HG03460 (cell line): ENCODE measurements at regions not wholly inside any gene's neighbourhood (a gene's known extent, or its start where the extent isn't known, plus 50 kb on each side); places are given as distances from the start of the nearest gene placed in this dataset.
"Not testable (repeated sequence)": the region's sequence is repeated elsewhere in the genome, so short reads cannot be mapped to it uniquely, and the experiment has no call there.

Experiments used
- ATAC-seq: cut with Tn5 transposase; IDR thresholded peaks from one replicate; pipeline ENCODE4 v1.9.1; 2021; ENCODE audit not compliant: unreplicated experiment

DNA sequence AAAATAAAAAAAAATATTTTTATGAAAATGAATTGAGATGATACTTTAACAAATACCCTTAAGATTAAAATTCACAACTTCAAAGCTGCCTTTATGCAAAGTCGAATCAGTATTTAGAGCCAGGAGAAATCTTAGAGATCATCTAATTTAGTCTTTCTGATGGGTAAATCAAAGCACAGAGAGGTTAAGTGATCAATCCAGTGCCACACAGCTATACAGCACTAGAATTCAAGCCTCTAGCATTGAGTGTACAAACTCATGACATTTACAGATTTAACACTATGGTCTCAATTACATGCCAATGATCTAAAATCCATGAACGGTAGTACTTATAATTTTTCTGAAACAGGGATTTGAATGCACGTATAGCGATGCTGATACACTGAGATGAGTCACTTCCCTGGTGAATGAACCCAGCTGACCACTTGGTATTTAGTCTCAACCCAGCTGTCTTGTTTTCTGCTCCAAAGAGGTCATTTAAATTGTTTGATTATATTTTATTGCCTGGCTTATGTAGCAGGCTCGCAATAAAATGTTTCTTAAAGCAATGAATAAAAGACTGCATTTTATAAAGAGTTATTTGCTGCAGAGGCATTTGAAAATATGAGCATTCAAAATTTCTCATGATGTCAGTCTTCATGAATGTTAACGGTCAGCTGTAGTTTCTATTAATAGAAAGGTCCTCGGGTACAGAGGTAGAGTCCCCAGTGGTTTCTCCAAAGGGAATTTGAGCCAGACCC, 152.4 kb upstream of the PRICKLE1 start:
- no peak for ATAC-seq

DNA sequence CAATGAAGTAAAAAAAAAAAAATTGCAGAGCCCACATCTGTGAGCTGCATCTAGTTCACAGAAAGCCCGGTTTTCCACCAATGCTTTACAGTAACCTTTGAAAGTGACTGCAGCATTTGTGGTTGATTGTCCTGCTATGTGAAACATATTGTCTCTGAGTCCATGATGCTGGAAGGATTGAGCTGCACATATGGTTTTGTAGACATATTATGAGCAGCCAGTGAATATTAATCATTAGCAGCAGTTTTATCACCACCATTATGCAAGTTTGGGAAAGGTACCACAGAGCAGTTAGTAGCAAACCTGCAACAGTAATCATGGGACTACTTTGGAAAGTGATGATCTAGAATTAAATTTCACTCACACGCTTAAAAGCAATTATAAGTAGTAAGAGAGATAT, 151.5 kb upstream of the PRICKLE1 start:
- ATAC-seq: no peak

DNA sequence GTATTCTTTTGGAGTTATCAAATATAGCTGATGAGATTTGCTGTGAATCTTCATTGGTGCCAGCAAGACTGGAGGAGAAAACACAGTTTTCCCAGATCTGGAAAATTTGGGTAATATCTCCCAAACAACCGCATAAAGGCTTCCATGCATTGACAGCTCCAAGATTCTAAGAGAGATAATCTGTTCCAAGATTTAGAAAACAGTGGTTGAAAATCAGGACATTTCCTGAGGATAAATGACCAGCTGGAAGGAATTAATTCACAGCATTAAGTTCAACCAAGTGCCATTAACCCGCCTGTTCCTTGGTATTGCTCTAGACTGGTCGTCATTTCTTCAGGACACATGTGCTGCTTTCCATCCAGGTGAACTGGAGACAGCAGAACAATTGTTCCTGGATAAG, 147.9 kb upstream of the PRICKLE1 start:
- ATAC-seq: no peak

DNA sequence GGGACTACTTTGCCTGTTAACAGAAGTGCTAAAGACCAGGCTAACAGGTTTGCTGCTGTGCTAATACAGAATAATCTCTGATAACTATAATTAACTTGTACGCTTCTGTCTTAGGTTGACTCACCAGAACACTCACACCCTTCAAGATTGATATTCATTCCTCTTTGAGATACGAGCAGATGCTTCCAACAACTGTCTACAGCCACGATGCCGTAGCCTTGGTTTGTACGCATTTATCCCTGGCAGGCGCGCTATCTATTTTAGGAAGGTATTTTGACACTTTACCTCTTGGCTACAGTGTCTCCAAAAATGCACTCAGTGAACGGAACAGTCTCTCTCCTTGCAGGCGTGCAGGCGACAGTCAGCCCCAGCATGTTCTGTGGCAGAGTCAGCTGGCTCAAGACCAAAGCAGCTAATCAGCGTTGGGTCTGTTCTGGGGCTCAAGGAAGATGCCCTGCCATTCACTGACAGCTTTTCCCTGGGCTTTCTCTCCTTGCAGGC, 146.4 kb upstream of the PRICKLE1 start:
- ATAC-seq: no peak

DNA sequence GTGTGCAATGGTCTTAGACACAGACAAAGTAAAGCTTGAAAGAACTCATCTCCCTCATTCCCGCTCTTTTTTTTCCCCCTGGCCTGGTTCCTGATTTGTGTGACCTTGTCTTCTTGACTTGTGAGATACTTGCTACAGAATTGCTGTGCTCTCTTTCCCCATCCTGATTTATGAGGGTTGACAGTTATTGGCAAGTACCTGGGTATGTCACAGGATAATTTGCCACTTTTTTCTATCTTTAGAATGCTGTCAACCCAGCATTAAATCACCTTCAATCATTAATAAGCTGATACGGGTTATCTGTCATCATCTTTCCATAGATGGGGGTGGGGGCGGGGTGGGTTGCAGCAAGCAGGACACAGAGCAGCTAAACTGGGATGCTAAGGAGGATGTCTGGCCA, 144.4 kb upstream of the PRICKLE1 start:
- ATAC-seq: no peak

DNA sequence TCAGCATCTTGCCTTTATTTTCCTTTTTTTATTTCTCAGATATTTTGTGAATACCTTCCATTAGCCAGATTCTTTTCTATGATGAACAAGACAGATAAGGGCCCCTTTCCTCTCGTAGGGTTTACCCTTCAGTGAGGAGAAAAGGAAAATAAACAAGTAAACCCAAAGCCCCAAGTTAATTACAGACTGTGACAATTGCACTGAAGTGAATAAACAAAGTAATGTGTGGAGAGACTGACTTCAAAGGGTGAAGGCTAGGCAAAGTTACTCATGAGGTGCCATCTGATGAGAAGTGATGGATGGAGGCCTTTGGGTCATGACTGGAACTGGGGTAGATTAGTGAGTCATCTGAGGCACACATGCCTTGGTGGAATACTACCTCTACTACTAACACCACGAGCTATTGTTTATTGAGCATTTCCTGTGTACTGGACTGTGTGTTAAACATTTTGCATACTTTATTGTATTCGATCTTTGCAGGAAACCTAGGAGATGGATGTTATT, 143.4 kb upstream of the PRICKLE1 start:
- no peak for ATAC-seq

DNA sequence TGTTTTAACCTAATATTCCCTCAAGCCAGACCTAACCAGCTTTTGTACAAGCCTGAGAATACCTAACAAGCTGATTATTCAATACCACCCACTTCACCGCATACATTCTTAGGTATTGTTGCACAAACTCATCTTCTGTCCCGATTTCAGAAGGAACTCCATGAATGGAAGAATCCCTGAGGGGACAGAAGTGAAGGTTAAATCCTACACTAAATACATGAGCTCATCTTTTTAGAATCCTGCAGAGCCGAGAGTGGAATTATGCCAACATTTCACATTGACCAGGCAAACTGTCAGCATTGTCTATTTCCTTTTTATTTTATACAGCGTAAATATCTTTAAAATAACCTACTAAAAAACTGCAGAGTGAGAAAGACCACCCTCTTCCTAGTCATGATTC, 140.7 kb upstream of the PRICKLE1 start:
- no peak for ATAC-seq

DNA sequence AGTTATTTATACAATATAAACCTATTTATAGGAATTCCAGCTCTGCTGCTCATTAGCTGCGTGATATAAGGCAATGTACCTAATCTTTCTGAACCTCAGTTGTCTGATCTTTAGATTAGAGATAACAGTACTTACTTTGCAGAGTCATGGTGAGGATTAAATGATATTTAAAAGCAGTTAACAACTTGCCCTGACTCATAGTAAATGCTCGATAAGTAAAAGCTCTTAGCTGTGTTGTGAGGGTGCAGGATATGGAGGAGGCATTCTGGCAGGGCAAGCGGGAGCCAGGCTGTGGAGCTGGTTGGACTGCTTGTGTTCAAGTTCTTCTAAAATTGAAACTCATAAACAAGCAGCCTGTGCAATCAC, 140.0 kb upstream of the PRICKLE1 start:
- ATAC-seq: no peak

DNA sequence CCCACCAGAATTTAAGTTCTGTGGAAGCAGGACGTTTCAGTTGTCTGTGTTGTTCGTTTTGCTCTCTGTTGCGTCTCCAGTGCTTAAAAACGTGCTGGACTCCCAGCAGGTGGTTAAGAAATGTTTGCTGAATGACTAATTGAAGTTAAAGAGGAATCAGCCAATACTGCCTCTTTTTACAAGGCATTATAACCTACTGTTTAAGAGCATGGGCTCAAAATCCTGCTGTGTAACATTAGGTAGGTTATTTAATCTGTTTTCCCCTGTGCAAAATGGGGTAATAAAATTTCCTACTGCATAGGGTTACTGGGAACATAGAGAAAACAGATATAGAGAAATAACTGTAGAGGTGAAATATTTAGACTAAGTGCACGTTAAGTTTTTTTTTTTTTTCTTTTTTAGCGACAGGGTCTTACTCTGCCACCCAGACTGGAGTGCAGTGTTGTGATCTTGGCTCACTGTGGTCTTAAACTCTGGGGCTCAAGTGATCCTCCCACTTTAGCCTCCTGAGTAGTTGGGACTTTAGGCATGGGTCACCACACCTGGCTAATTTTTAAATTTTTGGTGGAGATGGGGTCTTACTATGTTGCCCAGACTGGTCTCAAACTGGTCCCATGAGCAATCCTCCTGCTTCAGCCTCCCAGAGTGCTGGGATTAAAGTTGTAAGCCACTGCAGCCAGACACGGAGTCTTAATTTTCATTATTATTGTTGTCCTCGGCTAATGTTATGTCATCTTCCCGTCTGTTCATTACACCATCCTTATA, 139.4 kb upstream of the PRICKLE1 start:
- ATAC-seq: no peak

DNA sequence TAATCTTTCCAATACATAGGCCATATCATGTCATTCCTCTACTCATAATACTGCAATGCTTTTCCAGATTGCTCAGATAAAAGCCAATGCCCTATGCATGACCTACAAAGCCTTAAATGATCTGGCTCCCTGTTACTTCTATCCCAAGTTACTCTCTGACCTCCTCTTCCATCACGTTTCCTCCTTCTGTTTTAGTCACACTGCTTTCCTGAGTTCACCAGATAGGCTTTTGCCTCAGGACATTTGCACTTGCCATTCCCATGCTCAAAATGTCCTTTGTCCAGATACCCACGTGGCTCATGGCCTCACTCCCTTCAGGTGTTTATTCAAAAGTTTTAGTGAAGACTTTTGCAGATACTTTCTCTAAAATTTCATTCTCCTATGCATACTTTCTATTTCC, 138.7 kb upstream of the PRICKLE1 start:
- ATAC-seq: no peak

DNA sequence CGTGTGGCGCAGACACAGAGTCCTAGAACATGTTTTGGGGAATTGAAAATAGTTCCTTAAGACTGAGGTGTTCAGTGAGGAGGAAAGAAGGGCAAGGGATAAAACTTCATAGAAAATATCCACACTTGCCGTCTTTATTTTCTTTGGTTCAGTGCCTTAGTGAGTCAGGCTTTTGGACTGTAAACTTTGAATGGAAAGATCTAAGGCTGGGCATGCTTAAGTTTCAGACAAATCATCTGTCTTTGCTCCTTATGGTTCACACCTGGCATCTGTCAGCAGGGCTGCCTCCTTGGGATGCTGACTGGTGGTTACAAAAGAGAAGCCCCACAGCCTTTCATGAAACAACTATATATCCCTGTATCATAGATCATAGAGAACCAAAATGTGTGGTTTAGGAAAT, 136.3 kb upstream of the PRICKLE1 start:
- ATAC-seq: no peak

DNA sequence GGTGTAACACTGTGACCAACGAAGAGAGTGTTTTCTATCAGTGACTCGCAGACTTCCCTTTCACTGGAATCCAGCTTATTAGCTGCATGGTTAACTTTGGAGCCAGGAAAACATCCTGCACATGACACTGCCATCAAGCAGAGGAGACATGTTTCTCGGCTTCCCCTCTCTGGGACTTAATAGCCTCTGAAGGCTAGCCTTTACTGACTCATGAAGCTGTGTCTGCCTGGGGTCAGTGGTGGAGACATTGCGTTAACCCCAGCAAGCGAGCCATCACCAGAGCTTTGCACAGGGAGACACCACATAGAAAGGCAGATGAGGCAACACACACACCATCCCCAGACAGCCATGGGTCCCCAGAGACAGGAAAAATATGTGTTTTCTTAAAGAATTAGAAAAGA, 126.9 kb upstream of the PRICKLE1 start:
- ATAC-seq: no peak

DNA sequence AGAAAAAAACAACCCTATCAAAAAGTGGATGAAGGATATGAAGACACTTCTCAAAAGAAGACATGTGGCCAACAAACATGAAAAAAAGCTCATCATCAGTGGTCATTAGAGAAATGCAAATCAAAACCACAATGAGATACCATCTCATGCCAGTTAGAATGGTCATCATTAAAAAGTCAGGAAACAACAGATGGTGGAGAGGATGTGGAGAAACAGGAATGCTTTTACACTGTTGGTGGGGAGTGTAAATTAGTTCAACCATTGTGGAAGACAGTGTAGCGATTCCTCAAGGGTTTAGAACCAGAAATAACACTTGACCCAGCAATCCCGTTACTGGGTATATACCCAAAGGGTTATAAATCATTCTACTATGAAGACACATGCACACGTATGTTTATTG, 124.0 kb upstream of the PRICKLE1 start:
- ATAC-seq: not testable (repeated sequence)

DNA sequence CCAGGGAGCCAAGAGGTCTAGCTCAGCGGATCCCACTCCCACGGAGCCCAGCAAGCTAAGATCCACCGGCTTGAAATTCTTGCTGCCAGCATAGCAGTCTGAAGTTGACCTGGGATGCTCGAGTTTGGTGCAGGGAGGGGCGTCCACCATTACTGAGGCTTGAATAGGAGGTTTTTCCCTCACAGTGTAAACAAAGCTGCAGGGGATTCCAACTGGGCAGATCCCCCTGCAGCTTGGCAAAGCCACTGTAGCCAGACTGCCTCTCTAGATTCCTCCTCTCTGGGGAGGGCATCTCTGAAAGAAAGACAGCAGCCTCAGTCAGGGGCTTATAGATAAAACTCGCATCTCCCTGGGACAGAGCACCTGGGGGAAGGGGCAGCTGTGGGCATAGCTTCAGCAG, 118.8 kb upstream of the PRICKLE1 start:
- ATAC-seq: not testable (repeated sequence)

DNA sequence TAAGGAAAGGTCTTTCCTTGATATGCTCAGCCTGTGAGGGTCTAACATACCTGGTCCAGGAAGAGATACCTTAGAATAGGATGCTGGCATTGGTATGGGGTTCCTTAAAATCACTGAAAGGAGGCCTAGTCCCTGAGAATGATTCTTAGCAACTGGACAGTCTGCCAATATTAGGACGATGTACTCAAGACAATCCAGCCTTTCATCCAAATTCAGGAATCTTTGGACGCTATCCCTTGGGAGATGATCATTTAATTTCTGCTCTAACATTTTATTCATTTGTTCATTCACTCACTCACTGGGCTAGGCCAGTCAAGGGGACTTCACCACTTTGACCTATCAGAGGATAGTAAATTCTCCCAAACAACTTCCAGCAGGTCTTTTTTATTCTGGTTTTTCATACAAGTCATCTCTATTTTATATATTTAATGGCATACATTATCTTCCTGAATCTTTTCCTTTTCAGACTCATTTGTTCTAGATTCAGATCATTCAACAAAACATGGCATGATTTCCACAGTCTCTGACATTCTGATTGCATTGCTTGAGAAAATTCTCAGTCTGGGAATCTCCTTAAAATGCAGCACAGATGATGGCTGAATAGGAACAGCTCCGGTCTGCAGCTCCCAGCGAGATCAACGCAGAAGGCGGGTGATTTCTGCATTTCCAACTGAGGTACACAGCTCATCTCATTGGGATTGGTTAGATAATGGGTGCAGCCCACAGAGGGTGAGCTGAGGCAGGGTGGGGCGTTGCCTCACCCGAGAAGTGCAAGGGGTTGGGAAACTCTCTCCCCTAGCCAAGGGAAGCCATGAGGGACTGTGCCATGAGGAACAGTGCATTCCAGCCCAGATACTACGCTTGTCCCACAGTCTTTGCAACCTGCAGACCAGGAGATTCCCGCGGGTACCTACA, 118.0 kb upstream of the PRICKLE1 start:
- no peak for ATAC-seq

DNA sequence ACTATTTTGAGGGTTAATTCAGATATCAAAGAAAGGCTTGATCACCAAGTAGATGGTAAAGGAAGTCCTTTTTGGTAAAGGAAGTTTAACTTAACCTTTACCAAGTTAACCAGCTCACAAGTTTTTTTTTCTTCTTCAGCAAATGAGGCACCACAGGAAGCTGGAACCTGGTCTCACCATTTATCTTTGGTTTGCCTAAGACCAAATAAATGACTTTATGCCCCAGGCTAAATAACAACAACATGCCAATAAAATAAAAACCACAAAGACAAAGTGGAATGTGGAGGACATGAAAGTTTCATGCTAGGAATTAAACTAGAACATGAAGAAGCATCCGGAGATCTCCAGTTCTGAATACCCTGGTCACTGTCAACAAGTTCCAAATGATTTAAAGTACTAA, 116.8 kb upstream of the PRICKLE1 start:
- ATAC-seq: no peak

DNA sequence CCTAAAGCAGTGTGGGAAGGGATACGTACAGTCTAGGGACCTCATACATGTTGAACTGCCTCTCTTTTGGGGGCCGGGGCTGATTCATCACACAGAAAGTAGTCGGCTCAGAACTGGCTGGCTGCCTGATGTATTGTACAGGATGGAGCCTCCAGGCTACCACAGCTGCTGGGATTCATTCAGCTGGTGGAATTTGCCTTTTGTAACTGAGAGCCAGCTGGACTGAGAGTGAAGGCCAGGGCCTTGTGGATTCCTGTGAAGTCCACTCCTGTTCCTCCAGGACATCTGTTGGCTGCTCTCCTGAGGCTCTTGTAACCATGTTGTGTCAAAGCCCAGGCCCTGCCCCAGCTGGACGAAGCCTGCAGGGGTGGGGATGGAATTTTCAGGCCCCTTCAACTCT, 116.3 kb upstream of the PRICKLE1 start:
- ATAC-seq: no peak

DNA sequence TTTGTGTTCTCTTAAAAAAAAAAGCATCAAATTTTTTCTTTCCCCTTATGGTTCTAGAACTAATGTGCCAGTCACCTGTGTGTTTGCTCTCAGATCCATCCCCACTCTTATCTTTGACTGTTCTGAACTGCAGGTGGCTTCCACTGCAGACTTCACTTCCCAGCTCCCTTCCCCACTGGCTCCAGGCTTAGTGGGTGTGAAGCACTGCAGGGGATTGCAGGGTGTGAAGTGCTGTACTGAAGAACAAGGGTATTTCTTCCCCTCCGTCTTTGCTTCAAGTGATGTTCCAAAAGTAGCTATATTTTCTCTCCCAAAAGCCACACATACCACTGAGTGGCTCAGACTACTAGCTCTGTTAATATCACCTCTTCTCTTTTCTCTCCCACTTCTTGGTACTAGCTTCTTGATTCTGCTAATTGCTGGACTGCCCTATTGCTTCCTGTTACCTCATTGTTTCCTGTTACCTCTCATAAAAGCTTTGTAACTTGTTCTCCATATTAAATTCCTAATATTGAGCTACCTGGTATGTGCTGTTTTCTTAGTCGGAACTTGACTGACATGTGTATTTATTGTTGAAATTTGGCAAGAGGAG, 115.4 kb upstream of the PRICKLE1 start:
- ATAC-seq: no peak

DNA sequence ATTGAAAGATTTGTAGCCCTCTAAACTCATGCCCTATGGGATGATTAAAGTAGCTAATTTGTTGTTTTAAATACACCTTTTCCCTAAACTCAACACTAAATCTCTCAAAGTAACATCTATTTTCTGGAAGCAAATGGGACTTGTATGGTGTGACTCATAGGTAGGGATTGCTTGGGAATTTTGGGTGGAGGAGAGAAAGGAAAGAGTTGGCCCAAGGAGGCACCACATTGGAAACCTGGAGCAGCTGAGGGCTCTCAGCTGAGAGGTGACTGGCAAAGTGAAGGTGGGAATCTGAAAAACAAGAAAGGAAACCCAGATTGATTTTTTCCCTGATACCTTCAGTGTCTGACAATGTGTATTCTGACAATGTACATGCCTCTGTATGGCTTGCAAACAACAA, 114.8 kb upstream of the PRICKLE1 start:
- ATAC-seq: no peak

DNA sequence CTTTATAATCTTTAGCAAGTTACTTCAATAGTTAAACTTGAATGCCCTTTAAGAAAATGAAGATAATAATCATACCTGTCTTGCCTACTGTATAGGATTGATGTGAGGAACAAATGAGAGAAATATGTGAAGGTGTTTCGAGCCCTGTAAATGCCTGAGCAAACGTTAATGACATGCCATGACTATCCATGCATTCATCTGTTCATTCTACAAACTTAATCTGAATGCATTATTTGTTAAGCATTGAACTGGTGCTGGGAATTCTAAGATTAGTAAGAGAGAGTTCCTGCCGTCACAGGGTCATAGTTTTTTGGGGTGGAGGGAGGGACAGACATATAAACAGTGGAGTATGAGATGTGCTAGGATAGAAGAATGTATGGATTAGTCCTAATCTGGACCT, 111.5 kb upstream of the PRICKLE1 start:
- no peak for ATAC-seq

DNA sequence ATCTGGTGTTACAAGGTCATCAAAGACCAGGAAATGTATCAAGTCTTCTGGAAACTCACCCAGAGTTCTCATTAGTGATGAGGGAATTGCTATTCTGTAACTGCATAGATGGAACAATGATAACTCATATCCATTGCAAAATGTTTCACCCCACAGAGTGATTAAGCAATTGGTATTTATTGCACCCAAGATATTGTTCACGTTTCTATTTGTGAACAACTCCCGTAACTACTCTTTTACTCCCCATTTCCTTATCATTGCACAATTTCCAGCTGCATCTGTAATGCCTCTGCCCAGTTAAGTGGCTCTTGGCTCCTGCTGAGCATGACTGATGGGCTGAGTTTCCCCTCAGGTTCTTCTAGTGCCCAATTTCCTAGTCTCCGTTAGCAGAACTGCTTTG, 108.7 kb upstream of the PRICKLE1 start:
- ATAC-seq: no peak
